ENCODE measurements at regions not wholly inside any gene's neighbourhood (a gene's known extent, or its start where the extent isn't known, plus 50 kb on each side); places are given as distances from the start of the nearest gene placed in this dataset.

GRCh38 chr1:80924290-80924689, 876.4 kb upstream of the ADGRL2 start:
- TF ChIP-seq EP300 (conservative IDR thresholded peaks at IDR 0.05; ENCODE audit: poor library complexity, severe bottlenecking) (no peak), REST (IDR thresholded peaks at IDR 0.05; ENCODE audit: borderline replicate concordance) (no peak), RAD21 (conservative IDR thresholded peaks at IDR 0.05) (no peak), POLR2AphosphoS5 (IDR thresholded peaks at IDR 0.05) (no peak), CTCF (IDR thresholded peaks at IDR 0.05; ENCODE audit: poor library complexity, severe bottlenecking) (no peak)

Measured in neural cell (in vitro differentiated cells).